HFFc6 (cell line): ENCODE measurements at regions not wholly inside any gene's neighbourhood (a gene's known extent, or its start where the extent isn't known, plus 50 kb on each side); places are given as distances from the start of the nearest gene placed in this dataset.

ENCODE experiments used
- DNase-seq: peaks from one replicate; pipeline ENCODE4 v3.0.0-alpha.2; 2018
- H3K27ac Mint-ChIP-seq: 2 replicates; pipeline ENCODE4 v1.8.0; 2020; ENCODE audit warnings: mild to moderate bottlenecking, mixed read lengths
- H3K27me3 Mint-ChIP-seq: 2 replicates; pipeline ENCODE4 v1.8.0; 2021; ENCODE audit warnings: mild to moderate bottlenecking, moderate library complexity, mixed read lengths; ENCODE audit not compliant: insufficient read depth
- H3K36me3 Mint-ChIP-seq: 2 replicates; pipeline ENCODE4 v1.8.0; 2021; ENCODE audit warnings: low read depth, mixed read lengths
- H3K4me1 Mint-ChIP-seq: 2 replicates; pipeline ENCODE4 v1.8.0; 2020; ENCODE audit warnings: low read depth, mixed read lengths
- H3K4me3 Mint-ChIP-seq: 2 replicates; pipeline ENCODE4 v1.8.0; 2020; ENCODE audit warnings: mild to moderate bottlenecking, moderate library complexity, mixed read lengths
- H3K9me3 Mint-ChIP-seq: 2 replicates; pipeline ENCODE4 v1.8.0; 2020; ENCODE audit warnings: mild to moderate bottlenecking, mixed read lengths
- CTCF ChIP-seq: fragments of 200-600 bp; sonication (generic); IDR thresholded peaks from 2 replicates; pipeline ENCODE4 v1.5.0; 2021; ENCODE audit warnings: antibody characterized with exemption, mild to moderate bottlenecking

GRCh38 chr3:17891139-17891856 lies 148.9 kb upstream of the TBC1D5 start:
- DNase-seq: peak; percentile 50
- no peaks in the 10 kb centered on the region for H3K9me3 Mint-ChIP-seq
- peak overlapping the region; percentile 68; the same call in 1 of the 2 replicates for H3K27ac Mint-ChIP-seq
- no peaks in the 10 kb centered on the region; the same call in 1 of the 2 replicates for H3K27me3 Mint-ChIP-seq
- no peak for TF ChIP-seq CTCF
- H3K36me3 Mint-ChIP-seq: no peaks in the 10 kb centered on the region
- H3K4me1 Mint-ChIP-seq: peaks cover 24% of the 10 kb centered on the region
- no peak overlapping the region for H3K4me3 Mint-ChIP-seq

- Mint-ChIP-seq H3K9me3 (no peaks in the 10 kb centered on the region), H3K4me3 (no peak overlapping the region), H3K36me3 (no peaks in the 10 kb centered on the region), H3K27me3 (no peaks in the 10 kb centered on the region; the same call in 1 of the 2 replicates), H3K27ac (no peak overlapping the region), H3K4me1 (peaks cover 6% of the 10 kb centered on the region)
- TF ChIP-seq CTCF: no peak
- no peak for DNase-seq
Measured at GRCh38 chr3:17885986-17886385, 143.6 kb upstream of the TBC1D5 start.

GRCh38 chr3:17882981-17883380 lies 140.6 kb upstream of the TBC1D5 start:
- Mint-ChIP-seq H3K27ac (no peak overlapping the region), H3K9me3 (no peaks in the 10 kb centered on the region), H3K27me3 (no peaks in the 10 kb centered on the region; the same call in 1 of the 2 replicates), H3K4me1 (peaks cover 5% of the 10 kb centered on the region; the same call in 1 of the 2 replicates), H3K36me3 (no peaks in the 10 kb centered on the region), H3K4me3 (no peak overlapping the region)
- no peak for DNase-seq
- no peak for TF ChIP-seq CTCF

- Mint-ChIP-seq H3K9me3 (no peaks in the 10 kb centered on the region), H3K27ac (no peak overlapping the region), H3K36me3 (no peaks in the 10 kb centered on the region), H3K4me3 (no peak overlapping the region), H3K4me1 (peaks cover 7% of the 10 kb centered on the region; the same call in 1 of the 2 replicates), H3K27me3 (peaks cover 5% of the 10 kb centered on the region)
- TF ChIP-seq CTCF: no peak
- DNase-seq: no peak
Measured at GRCh38 chr3:17877299-17877698, 134.9 kb upstream of the TBC1D5 start.

- Mint-ChIP-seq H3K36me3 (no peaks in the 10 kb centered on the region), H3K4me1 (peaks cover 7% of the 10 kb centered on the region; the same call in 1 of the 2 replicates), H3K9me3 (no peaks in the 10 kb centered on the region), H3K27me3 (peaks cover 5% of the 10 kb centered on the region), H3K27ac (no peak overlapping the region), H3K4me3 (no peak overlapping the region)
- no peak for TF ChIP-seq CTCF
- no peak for DNase-seq
Measured at GRCh38 chr3:17874636-17875035, 132.2 kb upstream of the TBC1D5 start.
